HG03378 (cell line): ENCODE measurements at regions not wholly inside any gene's neighbourhood (a gene's known extent, or its start where the extent isn't known, plus 50 kb on each side); places are given as distances from the start of the nearest gene placed in this dataset.
A peak's percentile ranks its signal among the peaks of the same experiment; 100 is the strongest.
"Not testable (repeated sequence)": the region's sequence is repeated elsewhere in the genome, so short reads cannot be mapped to it uniquely, and the experiment has no call there.

Source experiments
- ATAC-seq: cut with Tn5 transposase; IDR thresholded peaks from one replicate; pipeline ENCODE4 v1.9.1; 2021; ENCODE audit warnings: mild to moderate bottlenecking, moderate library complexity; ENCODE audit not compliant: unreplicated experiment

- peak; percentile 72 for ATAC-seq
Observed at GRCh38 chr7:32658467-32658869, 163.2 kb downstream of the AVL9 start.

GRCh38 chr7:32658034-32658433 is 162.7 kb downstream of the AVL9 start:
- peak; percentile 34 for ATAC-seq

- not testable (repeated sequence) for ATAC-seq
Observed at GRCh38 chr7:32654549-32654948, 159.3 kb downstream of the AVL9 start.

- not testable (repeated sequence) for ATAC-seq
Observed at GRCh38 chr7:32650356-32650755, 155.1 kb downstream of the AVL9 start.

GRCh38 chr7:32648408-32649156 is 153.3 kb downstream of the AVL9 start:
- no peak for ATAC-seq

GRCh38 chr7:32645255-32645654 is 150.0 kb downstream of the AVL9 start:
- not testable (repeated sequence) for ATAC-seq

GRCh38 chr7:32643194-32643593 is 147.9 kb downstream of the AVL9 start:
- ATAC-seq: no peak

- ATAC-seq: no peak
Observed at GRCh38 chr7:32639122-32639521, 143.8 kb downstream of the AVL9 start.

GRCh38 chr7:32638479-32639121 is 143.3 kb downstream of the AVL9 start:
- ATAC-seq: peak; percentile 92
